ENCODE measurements at regions not wholly inside any gene's neighbourhood (a gene's known extent, or its start where the extent isn't known, plus 50 kb on each side); places are given as distances from the start of the nearest gene placed in this dataset.

GRCh38 chr15:81940467-81941451 lies 105.1 kb downstream of the MEX3B start:
- no peaks in the 10 kb centered on the region for H3K27me3 ChIP-seq
- no peaks in the 10 kb centered on the region for H3K36me3 ChIP-seq
- intact Hi-C loops (cut with DNase I; ENCODE audit: low total_unique reads): loop anchor here (10.0 kb wide), 1 partner anchor 64 kb away; no protein-coding TSS in a partner anchor
- no peak overlapping the region for H3K27ac ChIP-seq
- peaks cover 0 to 12% of the 10 kb centered on the region in 2 donors for H3K9me3 ChIP-seq
- DNase-seq (ENCODE audit: low spot score in 2 of 2): no peak
- no peaks in the 10 kb centered on the region for H3K4me1 ChIP-seq
- H3K4me3 ChIP-seq: no peak overlapping the region
- TF ChIP-seq POLR2A (IDR thresholded peaks at IDR 0.05) (no peak), POLR2AphosphoS5 (IDR thresholded peaks at IDR 0.05) (no peak)
- TF ChIP-seq, protein P1, sequence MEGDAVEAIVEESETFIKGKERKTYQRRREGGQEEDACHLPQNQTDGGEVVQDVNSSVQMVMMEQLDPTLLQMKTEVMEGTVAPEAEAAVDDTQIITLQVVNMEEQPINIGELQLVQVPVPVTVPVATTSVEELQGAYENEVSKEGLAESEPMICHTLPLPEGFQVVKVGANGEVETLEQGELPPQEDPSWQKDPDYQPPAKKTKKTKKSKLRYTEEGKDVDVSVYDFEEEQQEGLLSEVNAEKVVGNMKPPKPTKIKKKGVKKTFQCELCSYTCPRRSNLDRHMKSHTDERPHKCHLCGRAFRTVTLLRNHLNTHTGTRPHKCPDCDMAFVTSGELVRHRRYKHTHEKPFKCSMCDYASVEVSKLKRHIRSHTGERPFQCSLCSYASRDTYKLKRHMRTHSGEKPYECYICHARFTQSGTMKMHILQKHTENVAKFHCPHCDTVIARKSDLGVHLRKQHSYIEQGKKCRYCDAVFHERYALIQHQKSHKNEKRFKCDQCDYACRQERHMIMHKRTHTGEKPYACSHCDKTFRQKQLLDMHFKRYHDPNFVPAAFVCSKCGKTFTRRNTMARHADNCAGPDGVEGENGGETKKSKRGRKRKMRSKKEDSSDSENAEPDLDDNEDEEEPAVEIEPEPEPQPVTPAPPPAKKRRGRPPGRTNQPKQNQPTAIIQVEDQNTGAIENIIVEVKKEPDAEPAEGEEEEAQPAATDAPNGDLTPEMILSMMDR (IDR thresholded peaks at IDR 0.05): no peak

GRCh38 chr15:81939604-81940440 lies 106.0 kb downstream of the MEX3B start:
- no peak for DNase-seq (ENCODE audit: low spot score in 2 of 2)
- Histone ChIP-seq H3K4me3 (no peak overlapping the region), H3K4me1 (no peaks in the 10 kb centered on the region), H3K9me3 (peaks cover 0 to 12% of the 10 kb centered on the region in 2 donors), H3K27ac (no peak overlapping the region), H3K36me3 (no peaks in the 10 kb centered on the region), H3K27me3 (no peaks in the 10 kb centered on the region)
- no peak for TF ChIP-seq POLR2A (IDR thresholded peaks at IDR 0.05)
- TF ChIP-seq, protein P1 (IDR thresholded peaks at IDR 0.05): peak in 2 of 3 donors; percentile 20 to 29
- intact Hi-C loops (cut with DNase I; ENCODE audit: low total_unique reads): loop anchor here (10.0 kb wide), 1 partner anchor 65 kb away; no protein-coding TSS in a partner anchor

DNA sequence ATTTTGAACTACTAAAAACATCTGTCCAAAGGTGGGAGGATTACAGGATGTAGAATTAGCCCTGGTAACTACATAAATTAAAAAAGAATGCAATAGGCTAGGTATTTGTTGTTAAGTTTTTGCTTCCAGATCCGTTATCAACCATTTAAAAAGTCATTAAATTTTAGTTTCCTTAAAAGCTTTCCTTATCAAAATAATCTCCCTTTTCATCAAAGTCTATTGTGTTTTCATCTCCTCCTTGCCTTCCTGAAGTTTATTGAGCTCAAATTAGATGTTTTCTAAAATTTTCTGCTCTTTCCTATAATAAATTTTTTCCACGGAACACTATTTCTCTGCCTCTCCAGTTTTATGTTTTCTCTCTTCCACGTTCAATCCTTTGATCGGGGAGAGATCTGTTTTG lies 108.6 kb downstream of the MEX3B start:
- Histone ChIP-seq H3K27me3 (no peaks in the 10 kb centered on the region), H3K9me3 (peaks cover 0 to 12% of the 10 kb centered on the region in 2 donors), H3K4me3 (no peak overlapping the region), H3K4me1 (no peaks in the 10 kb centered on the region), H3K36me3 (no peaks in the 10 kb centered on the region), H3K27ac (no peak overlapping the region)
- DNase-seq (ENCODE audit: low spot score in 2 of 2): no peak
- no peak for TF ChIP-seq POLR2AphosphoS5 (IDR thresholded peaks at IDR 0.05)
- TF ChIP-seq, protein P1 (IDR thresholded peaks at IDR 0.05): no peak
- TF ChIP-seq POLR2A (IDR thresholded peaks at IDR 0.05): no peak
- intact Hi-C loops (cut with DNase I; ENCODE audit: low total_unique reads): no loop called here

GRCh38 chr15:81930582-81931369 lies 115.0 kb downstream of the MEX3B start:
- no peak for DNase-seq (ENCODE audit: low spot score in 2 of 2)
- Histone ChIP-seq H3K27me3 (no peaks in the 10 kb centered on the region), H3K4me3 (no peak overlapping the region), H3K27ac (no peak overlapping the region), H3K36me3 (no peaks in the 10 kb centered on the region), H3K4me1 (no peaks in the 10 kb centered on the region), H3K9me3 (no peaks in the 10 kb centered on the region)
- TF ChIP-seq POLR2AphosphoS5 (IDR thresholded peaks at IDR 0.05): no peak
- no peak for TF ChIP-seq POLR2A (IDR thresholded peaks at IDR 0.05)
- TF ChIP-seq, protein P1 (IDR thresholded peaks at IDR 0.05): no peak
- intact Hi-C loops (cut with DNase I; ENCODE audit: low total_unique reads): no loop called here

All from breast epithelium (tissue), 4 donors.